Ovary (tissue), 7 donors: ENCODE measurements at regions not wholly inside any gene's neighbourhood (a gene's known extent, or its start where the extent isn't known, plus 50 kb on each side); places are given as distances from the start of the nearest gene placed in this dataset.

Source experiments
- DNase-seq, 5 donors: peaks; one replicate each; pipeline ENCODE4 v3.0.0-alpha.2; 2019 to 2020
- H3K27ac ChIP-seq, 2 donors: fragments of 200-600 bp; one replicate each; pipeline versions ENCODE4 v1.5.1 to v1.8.0; 2019 to 2022
- H3K27me3 ChIP-seq: fragments of 200-600 bp; one replicate; pipeline ENCODE4 v1.8.0; 2022
- H3K36me3 ChIP-seq: fragments of 200-600 bp; sonication (generic); one replicate; pipeline ENCODE4 v1.5.1; 2019
- H3K4me1 ChIP-seq: one replicate; pipeline ENCODE4 v1.8.1; 2013; ENCODE audit warnings: mild to moderate bottlenecking, moderate library complexity; ENCODE audit not compliant: insufficient read depth
- H3K4me3 ChIP-seq: fragments of 200-600 bp; sonication (generic); one replicate; pipeline ENCODE4 v1.5.1; 2017
- H3K9me3 ChIP-seq, 2 donors: fragments of 200-600 bp in 1 of 2; sonication (generic) in 1 of 2; one replicate each; pipeline versions ENCODE4 v1.5.1 to v1.8.1; 2013 to 2019; ENCODE audit warnings: mild to moderate bottlenecking in 1 of 2, moderate library complexity in 1 of 2
- EP300 ChIP-seq: sonication (generic); formaldehyde crosslinking; IDR thresholded peaks from one replicate; pipeline ENCODE4 v1.6.1; 2017; ENCODE audit warnings: antibody characterized with exemption
- POLR2A ChIP-seq: fragments of 450-650 bp; IDR thresholded peaks from one replicate; pipeline ENCODE4 v1.6.1; 2017; ENCODE audit warnings: antibody characterized with exemption, mild to moderate bottlenecking, moderate library complexity
- WGBS, 3 donors: extraction: QIAGEN DNeasy Blood & Tissue Kit in 1 of 3; methylation state at CpG; one replicate each; pipeline versions ENCODE4 v1.1.5 to v1.1.7; 2013 to 2017; 5-methylcytosine and 5-hydroxymethylcytosine counted together
- intact Hi-C, 4 donors: fragments of 100-400 bp; cut with DNase I; formaldehyde crosslinking; loops; one replicate each; pipeline versions ENCODE4 v1.11.0 to v1.15.1; 2022 to 2023
- TF ChIP-seq, protein P1 (sequence below), 3 donors: fragments of 450-650 bp in 2 of 3; fragments of 200-600 bp in 1 of 3; IDR thresholded peaks; one replicate each; pipeline versions ENCODE4 v1.5.1 to v1.8.0; 2016 to 2022; ENCODE audit warnings: antibody characterized with exemption in 3 of 3, mild to moderate bottlenecking in 1 of 3
- donor health status: DM: no; HTN: no; CAD: no; lungs with moderate emphysema.
- donor health status: DM: no; HTN: no; CAD: no.
- donor health status: Bipolar disorder and iron deficiency.
- donor health status: DM: no; HTN: no; CAD: no.
- donor health status: DM: yes; HTN: yes; CAD: no.

- WGBS, 3 donors = 39 to 41% (median 40%) methylated on average over 3 of the region's 3 CpGs
- H3K4me1 ChIP-seq = no peaks in the 10 kb centered on the region
- intact Hi-C loops = no loop called here
- no peak overlapping the region for H3K27ac ChIP-seq
- DNase-seq = no peak
- no peaks in the 10 kb centered on the region for H3K27me3 ChIP-seq
- TF ChIP-seq EP300 (no peak), POLR2A (no peak)
- TF ChIP-seq, protein P1, sequence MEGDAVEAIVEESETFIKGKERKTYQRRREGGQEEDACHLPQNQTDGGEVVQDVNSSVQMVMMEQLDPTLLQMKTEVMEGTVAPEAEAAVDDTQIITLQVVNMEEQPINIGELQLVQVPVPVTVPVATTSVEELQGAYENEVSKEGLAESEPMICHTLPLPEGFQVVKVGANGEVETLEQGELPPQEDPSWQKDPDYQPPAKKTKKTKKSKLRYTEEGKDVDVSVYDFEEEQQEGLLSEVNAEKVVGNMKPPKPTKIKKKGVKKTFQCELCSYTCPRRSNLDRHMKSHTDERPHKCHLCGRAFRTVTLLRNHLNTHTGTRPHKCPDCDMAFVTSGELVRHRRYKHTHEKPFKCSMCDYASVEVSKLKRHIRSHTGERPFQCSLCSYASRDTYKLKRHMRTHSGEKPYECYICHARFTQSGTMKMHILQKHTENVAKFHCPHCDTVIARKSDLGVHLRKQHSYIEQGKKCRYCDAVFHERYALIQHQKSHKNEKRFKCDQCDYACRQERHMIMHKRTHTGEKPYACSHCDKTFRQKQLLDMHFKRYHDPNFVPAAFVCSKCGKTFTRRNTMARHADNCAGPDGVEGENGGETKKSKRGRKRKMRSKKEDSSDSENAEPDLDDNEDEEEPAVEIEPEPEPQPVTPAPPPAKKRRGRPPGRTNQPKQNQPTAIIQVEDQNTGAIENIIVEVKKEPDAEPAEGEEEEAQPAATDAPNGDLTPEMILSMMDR (IDR thresholded peaks at IDR 0.05) = no peak
- H3K9me3 ChIP-seq = no peaks in the 10 kb centered on the region
- H3K36me3 ChIP-seq = no peaks in the 10 kb centered on the region
- H3K4me3 ChIP-seq = no peak overlapping the region
Observed at GRCh38 chr3:153259956-153260355, 97.9 kb downstream of the RAP2B start.

GRCh38 chr3:153260681-153261080 is 98.7 kb downstream of the RAP2B start:
- H3K27ac ChIP-seq = no peak overlapping the region
- WGBS, 3 donors = 93 to 95% (median 94%) methylated on average over 1 of the region's 1 CpG

DNA sequence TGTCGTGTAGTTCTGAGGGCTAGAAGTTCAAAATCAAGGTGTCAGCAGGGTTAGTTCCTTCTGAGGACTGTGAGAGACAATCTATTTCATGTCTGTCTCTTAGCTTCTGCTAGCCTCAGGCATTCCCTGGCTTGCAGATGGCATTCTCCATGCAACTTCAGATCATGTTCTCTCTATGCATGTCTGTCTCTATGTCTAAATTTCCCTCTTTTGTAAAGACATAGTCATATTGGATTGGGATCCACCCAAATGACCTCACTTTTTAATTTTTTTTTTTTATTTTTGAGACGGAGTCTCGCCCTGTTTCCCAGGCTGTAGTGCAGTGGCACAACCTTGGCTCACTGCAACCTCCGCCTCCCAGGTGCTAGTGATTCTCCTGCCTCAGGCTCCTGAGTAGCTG is 104.6 kb downstream of the RAP2B start:
- Histone ChIP-seq H3K36me3 (no peaks in the 10 kb centered on the region), H3K4me3 (no peak overlapping the region), H3K27me3 (no peaks in the 10 kb centered on the region), H3K4me1 (no peaks in the 10 kb centered on the region), H3K9me3 (no peaks in the 10 kb centered on the region), H3K27ac (no peak overlapping the region)
- DNase-seq = no peak
- TF ChIP-seq, protein P1 (IDR thresholded peaks at IDR 0.05) = no peak
- no peak for TF ChIP-seq EP300
- TF ChIP-seq POLR2A = no peak
- WGBS, 3 donors = 96 to 97% (median 97%) methylated on average over 4 of the region's 4 CpGs
- intact Hi-C loops = no loop called here

More at GRCh38 chr3:153260681-153261080, 98.7 kb downstream of the RAP2B start:
- no peaks in the 10 kb centered on the region for H3K36me3 ChIP-seq
- TF ChIP-seq, protein P1 (IDR thresholded peaks at IDR 0.05) = no peak
- TF ChIP-seq POLR2A (no peak), EP300 (no peak)
- intact Hi-C loops = no loop called here
- H3K4me1 ChIP-seq = no peaks in the 10 kb centered on the region
- H3K4me3 ChIP-seq = no peak overlapping the region
- H3K9me3 ChIP-seq = no peaks in the 10 kb centered on the region
- H3K27me3 ChIP-seq = no peaks in the 10 kb centered on the region
- no peak for DNase-seq

- no peaks in the 10 kb centered on the region for H3K36me3 ChIP-seq
- H3K4me1 ChIP-seq = no peaks in the 10 kb centered on the region
- 95 to 98% (median 97%) methylated on average over 51 of the region's 51 CpGs for WGBS, 3 donors
- no peak for DNase-seq
- H3K9me3 ChIP-seq = no peaks in the 10 kb centered on the region
- H3K4me3 ChIP-seq = no peak overlapping the region
- TF ChIP-seq EP300 = no peak
- TF ChIP-seq, protein P1 (IDR thresholded peaks at IDR 0.05) = no peak
- TF ChIP-seq POLR2A = no peak
- intact Hi-C loops = no loop called here
- no peaks in the 10 kb centered on the region for H3K27me3 ChIP-seq
- no peak overlapping the region for H3K27ac ChIP-seq
Observed at GRCh38 chr3:153268564-153269279, 106.7 kb downstream of the RAP2B start.
